Caki2 (cell line): ENCODE measurements at regions not wholly inside any gene's neighbourhood (a gene's known extent, or its start where the extent isn't known, plus 50 kb on each side); places are given as distances from the start of the nearest gene placed in this dataset.

Experiments used
- DNase-seq: peaks from one replicate; pipeline ENCODE4 v3.0.0-alpha.2; 2015; ENCODE audit warnings: low read depth
- in situ Hi-C: cut with HindIII; loops from 2 replicates; pipeline ENCODE4 v1.10.0; 2016; ENCODE audit warnings: low sequenced_read_pairs, low pct_unique_long_range_greater_than_20kb, mixed read lengths

DNA sequence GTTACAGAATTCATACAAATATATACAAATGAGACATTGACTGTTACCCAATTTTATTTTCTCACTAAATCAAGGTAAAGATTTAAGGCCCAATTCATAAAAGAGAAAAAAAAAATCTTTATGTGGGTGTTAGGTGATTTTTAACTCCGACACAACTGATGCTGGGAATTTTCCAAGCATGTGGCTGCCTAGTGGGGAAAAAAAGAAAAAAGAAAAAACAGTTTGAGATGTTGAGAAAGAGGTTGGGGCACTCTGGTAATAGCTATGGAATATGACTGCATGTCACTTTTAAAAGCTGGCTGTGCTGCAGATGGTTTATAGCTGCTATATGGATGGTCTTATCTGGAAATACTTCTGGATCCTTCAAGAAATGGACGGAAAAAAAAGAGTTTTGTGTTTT lies 739.9 kb upstream of the SOX9 start:
- in situ Hi-C loops = no loop called here
- DNase-seq = no peak

DNA sequence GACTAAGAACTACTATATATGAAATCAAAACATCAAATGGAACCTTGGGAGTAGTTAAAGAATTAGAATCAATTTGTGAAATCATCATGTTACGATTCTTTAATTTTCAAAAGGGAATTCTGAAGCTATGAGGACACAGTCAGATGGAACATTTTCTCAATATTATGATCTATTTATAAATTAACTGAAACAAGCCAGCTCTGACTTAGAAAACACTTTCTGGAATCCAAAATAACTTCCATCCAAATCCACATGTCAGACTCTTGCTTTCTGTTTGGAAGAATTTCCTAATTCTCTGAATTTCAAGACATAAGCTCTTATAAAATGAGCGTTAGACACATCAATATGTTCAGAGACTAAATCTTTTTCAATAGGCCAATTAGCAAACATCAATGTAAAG lies 737.7 kb upstream of the SOX9 start:
- in situ Hi-C loops = no loop called here
- no peak for DNase-seq

GRCh38 chr17:71387456-71387855 lies 733.4 kb upstream of the SOX9 start:
- DNase-seq = no peak
- in situ Hi-C loops = no loop called here

- no peak for DNase-seq
- in situ Hi-C loops = no loop called here
Observed at GRCh38 chr17:71392715-71393567, 727.9 kb upstream of the SOX9 start.

- no peak for DNase-seq
- in situ Hi-C loops = no loop called here
Observed at GRCh38 chr17:71395901-71396300, 724.9 kb upstream of the SOX9 start.

DNA sequence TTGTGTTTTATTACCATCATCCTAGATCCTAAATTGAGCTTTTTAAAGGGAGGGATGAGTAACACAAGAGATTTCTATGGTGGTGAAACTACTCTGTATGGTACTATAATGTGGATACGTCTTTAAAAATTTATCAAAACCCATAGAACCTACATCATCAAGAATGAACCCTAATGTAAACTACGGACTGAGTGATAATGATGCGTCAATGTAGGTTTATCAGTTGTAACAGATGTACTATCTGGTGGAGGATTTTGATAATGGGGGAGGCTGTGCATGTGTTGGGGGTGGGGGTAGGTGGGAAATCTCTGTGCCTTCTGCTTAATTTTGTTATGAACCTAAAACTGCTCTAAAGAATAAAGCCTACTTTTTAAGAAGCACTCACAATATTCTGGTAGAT lies 724.1 kb upstream of the SOX9 start:
- in situ Hi-C loops = no loop called here
- DNase-seq = no peak

GRCh38 chr17:71398025-71398424 lies 722.8 kb upstream of the SOX9 start:
- no peak for DNase-seq
- in situ Hi-C loops = no loop called here

DNA sequence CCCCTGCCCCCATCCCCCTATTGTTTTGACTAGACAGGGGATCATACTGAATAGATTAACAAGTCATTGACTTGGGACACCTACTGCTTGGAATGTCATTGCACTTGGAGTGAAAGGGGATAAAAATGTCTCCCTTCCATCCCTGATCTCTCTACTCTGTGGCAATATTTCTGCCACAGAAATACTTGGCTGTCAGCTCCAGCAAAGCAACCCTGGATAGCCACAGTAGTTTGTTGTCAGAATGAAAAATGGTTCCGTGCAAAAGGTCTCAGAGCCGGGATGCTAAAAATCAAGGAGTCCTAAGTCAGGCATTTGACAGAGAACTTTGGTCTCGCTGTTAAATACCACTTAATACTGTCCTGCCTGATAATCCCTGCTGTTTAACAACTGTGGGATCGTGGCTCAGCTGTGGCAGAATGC lies 722.0 kb upstream of the SOX9 start:
- in situ Hi-C loops = no loop called here
- no peak for DNase-seq

GRCh38 chr17:71399221-71399620 lies 721.6 kb upstream of the SOX9 start:
- in situ Hi-C loops = no loop called here
- DNase-seq = no peak

GRCh38 chr17:71399649-71400048 lies 721.2 kb upstream of the SOX9 start:
- no peak for DNase-seq
- in situ Hi-C loops = no loop called here

GRCh38 chr17:71402007-71402406 lies 718.8 kb upstream of the SOX9 start:
- no peak for DNase-seq
- in situ Hi-C loops = no loop called here

GRCh38 chr17:71402661-71403141 lies 718.1 kb upstream of the SOX9 start:
- in situ Hi-C loops = no loop called here
- DNase-seq = no peak

- in situ Hi-C loops = no loop called here
Observed at GRCh38 chr17:71405101-71405500, 715.7 kb upstream of the SOX9 start.

DNA sequence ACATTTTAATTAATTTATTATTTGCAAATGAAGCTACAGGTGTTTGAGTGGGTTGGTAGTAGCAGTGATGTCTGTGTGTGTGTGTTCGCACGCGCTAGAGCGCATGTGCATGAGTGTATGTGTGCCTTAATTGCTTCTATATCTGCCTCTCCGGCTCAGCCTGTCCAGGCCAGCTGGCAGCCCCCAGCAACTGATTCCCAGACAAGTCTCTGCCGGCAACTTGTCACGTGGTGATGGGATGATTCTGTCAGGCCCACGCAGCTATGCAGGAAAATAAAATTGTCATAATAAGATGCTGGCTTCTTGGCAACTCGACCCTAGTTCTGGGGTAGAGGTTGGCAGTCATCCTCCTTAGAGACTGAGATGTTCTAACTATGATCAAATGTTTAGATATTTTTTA lies 712.8 kb upstream of the SOX9 start:
- in situ Hi-C loops = no loop called here
- DNase-seq = no peak

More at GRCh38 chr17:71405101-71405500, 715.7 kb upstream of the SOX9 start:
- no peak for DNase-seq

DNA sequence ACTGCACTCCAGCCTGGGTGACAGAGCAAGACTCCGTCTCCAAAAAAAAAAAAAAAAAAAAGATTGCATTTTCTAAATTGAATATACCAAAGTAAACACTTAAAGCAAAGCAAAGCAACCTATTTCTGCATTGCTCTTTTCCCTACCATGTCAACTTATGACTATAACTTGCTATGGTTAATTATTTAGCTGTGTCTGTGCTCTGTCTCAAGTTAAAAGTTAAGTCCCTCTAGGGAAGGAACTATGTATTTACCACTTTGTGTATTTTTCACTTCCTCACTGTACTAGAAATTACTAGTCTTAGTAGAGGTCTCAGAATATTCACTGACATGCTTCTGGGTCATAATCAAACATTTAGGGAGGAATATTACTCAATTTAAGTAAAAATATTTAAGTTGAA lies 711.7 kb upstream of the SOX9 start:
- in situ Hi-C loops = no loop called here
- DNase-seq = peak; percentile 66

DNA sequence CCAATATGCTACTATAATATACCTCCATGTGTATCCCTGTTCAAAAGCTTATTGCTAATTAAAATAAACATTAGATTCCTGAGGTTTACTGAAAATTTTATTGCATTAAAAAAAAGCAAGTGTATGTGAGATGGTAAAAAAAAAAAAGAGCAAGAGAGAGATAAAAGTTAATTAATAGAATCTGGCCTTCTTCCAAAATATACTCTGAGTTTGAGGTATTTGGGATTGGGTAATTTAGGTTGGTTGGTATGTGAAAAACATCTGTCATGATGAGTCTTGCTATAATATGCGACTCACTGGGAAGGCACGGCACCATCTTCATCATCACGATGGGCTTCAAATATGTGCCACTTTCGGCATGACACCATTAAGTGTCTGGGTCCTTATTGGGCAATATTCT lies 711.1 kb upstream of the SOX9 start:
- in situ Hi-C loops = no loop called here

DNA sequence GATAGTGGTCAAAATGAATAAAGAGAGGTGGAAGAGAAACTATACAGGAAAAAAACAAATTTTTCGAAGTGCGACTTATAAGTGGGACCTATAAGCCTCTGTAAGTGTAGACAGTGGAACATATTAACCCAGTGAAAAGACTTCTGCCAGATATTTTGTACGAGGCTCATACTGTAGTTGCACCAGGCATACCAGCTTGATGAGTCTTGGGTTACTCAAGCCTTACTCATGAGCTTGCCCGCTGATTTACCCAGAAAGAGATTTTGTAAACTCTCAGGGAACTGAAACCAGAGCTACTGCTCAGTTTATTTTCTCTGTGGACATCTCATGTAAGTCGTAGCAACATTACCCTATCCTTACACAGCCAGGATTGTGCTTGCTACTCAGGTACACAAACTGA lies 708.0 kb upstream of the SOX9 start:
- DNase-seq = peak; percentile 79
- in situ Hi-C loops = no loop called here

More for the DNA sequence above, 711.1 kb upstream of the SOX9 start:
- peak; percentile 85 for DNase-seq

- no peak for DNase-seq
- in situ Hi-C loops = no loop called here
Observed at GRCh38 chr17:71413935-71414334, 706.9 kb upstream of the SOX9 start.

- in situ Hi-C loops = no loop called here
- DNase-seq = no peak
Observed at GRCh38 chr17:71417142-71417541, 703.7 kb upstream of the SOX9 start.

GRCh38 chr17:71422968-71423367 lies 697.9 kb upstream of the SOX9 start:
- in situ Hi-C loops = no loop called here
- DNase-seq = no peak
